ENCODE measurements at regions not wholly inside any gene's neighbourhood (a gene's known extent, or its start where the extent isn't known, plus 50 kb on each side); places are given as distances from the start of the nearest gene placed in this dataset.

DNA sequence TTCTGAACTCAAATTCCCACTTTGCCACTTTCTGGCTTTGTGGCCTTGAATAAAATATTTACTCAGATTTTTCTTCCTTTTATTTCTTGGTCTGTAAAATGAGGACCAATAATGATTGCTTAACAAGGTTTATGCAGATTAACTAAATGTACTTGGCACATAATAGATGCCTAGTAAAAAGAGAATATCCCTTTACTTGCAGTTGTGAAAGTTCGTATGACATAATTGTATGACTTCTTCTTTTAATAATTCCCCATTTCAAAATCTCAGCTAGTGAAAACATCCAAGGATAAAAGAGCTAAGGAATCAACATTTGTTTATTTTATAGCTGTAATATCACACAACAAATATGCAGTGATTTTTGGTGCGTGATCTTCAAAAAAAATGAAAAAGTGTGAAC, 215.6 kb upstream of the ATP2B1 start:
- DNase-seq (ENCODE audit: low read depth in 2 of 2), result no peak

DNA sequence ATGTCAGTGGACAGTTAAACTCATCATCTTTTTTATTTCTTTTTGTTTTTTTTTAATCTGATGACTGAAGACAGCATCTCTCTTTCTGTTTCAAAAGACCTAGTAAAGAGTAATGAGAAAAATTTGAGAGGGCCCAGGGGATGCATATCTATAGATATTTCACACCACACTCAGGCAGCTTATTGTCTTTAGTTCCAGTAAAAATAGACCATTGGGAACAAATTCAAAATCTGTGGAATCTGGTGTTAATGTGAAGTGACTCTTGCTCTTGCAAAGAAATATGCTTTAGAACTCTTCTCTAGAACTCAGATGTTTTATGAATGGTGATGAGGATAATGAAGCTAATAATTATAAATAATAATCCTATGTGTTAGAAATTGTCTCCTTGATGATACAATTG, 214.5 kb upstream of the ATP2B1 start:
- no peak for DNase-seq (ENCODE audit: low read depth in 2 of 2)

DNA sequence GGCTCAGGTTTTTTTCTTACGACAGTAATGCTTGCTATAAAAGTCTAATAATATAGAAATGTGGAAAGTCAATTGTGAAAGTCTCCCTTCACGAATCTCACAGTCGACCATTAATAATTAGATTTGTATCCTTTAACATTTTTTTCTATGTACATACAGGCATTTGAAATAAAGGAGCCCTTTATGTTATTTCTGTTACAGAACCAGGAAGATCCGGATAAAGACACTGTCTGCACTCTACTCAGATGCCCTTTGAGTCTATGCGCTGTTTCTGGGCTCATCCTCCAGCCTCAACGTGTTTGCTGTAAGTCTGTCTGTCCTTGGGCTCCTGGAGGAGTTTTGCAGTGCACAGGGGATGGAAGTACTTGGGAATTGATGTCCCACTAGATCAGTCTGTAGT, 212.2 kb upstream of the ATP2B1 start:
- DNase-seq (ENCODE audit: low read depth in 2 of 2), result no peak

DNA sequence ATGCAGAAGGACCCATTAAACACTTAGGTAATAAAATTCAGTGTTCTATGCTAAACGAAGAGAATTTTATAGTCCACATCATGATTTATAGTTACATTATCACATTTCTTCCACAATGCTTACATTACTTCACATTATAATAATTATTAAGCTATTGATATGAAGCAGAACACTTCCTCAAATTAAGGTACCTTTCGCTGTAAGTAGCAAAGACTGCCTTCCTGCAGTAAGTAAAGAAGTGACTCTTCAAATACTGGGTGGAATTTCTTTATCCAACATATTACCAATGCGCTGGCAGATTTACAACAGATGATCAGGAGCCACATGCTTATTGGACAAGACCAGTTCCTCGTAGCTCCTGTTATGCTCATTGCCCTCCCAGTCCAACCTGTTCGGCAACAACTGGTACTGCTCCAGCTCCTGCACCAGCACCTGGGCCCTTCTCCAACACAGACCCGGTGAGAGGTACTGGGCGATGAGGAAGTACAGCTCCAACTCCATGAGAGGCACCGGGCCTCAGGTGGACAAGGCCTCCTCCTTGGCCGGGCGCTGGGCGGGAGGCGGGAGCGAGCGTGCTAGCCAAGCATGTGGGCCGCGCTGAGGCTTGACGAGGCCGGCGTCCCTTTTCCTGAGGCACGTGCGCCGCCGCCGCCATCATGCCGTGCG, 210.7 kb upstream of the ATP2B1 start:
- DNase-seq (ENCODE audit: low read depth in 2 of 2), result no peak

DNA sequence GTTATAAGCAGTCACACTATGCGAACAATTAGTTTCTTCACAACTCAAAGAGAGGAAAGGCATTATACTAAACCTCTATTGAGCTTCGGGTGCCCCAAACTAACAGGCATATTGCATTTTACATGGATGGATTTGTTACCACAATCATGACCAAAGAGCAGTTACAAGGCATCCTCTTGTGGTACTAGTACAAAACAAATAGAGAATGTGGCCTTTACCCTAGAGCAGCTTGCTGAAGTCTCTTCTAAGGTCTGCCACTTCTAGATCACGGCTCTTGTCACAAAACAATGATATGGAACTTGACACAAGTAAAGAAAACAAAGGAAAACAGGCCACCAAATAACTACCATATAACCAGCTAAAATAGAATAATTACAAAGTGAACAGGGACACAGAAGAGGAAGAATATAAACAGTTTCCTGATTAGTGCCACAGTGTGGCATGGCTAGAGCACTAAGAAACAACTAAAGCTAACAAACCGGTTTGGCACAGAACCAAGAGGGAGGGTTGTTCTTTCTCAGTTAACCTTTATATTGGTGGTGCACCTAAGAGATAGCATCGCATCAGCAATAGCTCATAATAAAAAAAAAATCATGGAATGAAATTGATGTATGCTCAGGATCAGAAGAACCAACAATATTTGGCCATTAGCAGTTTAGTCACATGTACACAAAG, 209.7 kb upstream of the ATP2B1 start:
- no peak for DNase-seq (ENCODE audit: low read depth in 2 of 2)

DNA sequence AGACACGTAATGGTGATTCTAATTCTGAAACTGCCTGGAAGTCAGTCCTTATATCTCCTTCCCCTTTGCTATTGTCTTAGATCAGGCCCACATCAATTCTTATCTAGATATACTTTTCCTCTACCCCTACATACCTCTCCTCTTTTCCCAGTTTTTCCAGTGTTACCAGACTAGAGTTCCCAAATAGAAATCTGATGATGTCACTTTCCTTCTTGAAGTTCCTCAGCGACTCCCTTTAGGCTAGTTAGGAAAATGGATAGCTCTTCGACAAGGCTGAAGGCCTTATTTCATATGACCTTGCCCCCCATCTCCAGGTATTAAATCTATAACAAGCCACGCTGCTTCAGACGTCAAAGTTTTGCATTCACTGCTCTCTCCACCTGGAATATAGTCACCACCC, 201.1 kb upstream of the ATP2B1 start:
- no peak for DNase-seq (ENCODE audit: low read depth in 2 of 2)

DNA sequence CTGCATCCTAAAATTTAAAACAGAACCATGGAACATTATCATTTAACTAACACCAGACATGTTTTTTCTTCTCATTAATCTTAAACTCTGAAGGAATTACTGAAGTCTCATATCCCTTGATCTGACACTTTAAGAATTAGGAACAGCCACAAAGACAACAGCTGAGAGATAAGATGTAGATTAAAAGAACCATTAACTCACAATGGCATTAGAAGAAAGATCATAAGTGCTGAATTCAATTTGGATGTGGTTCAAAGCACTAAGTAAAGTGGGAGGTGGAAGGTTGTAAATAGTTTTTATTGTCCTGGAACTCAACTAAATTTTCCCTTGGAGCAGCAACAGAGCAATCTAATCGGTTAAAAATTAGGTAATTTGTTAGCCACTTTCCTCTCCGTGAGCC, 199.0 kb upstream of the ATP2B1 start:
- no peak for DNase-seq (ENCODE audit: low read depth in 2 of 2)

DNA sequence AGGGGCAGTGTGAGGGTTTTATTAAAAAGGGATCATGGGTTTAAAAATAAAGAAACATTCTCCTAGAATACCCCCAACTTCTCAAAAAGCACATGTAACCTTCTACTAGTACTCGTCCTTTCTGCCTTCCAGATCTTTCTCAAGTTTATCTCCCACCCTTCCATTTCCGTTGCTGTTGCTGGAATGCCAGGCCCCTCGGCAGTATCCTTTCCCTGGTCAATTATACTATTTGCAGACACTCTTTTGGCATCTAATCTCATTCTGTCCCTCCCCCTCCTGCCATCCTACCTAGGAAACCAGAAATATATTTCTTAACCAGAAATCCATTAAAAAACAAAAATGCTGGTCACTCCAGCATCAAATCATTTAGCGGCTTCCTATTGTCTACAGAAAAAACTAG, 198.2 kb upstream of the ATP2B1 start:
- DNase-seq (ENCODE audit: low read depth in 2 of 2), result no peak

DNA sequence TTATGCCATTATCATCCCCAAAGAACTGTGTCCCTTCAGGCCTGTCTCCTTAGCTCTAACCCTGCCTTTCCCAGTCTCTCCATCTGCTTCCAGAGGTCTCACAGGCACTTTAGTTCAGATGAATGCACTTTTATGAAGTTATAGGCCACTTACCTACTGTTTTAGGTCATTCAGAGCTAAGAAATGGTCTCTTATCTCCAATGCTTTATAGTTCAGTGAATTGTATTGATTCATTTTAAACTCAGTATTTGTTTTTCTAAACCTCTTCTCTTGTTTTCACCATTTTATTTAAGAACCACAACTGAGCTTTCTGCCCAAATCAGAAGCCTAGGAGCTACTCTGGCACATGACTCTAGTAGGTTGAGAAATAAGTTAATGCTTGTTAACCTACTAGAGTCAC, 197.5 kb upstream of the ATP2B1 start:
- DNase-seq (ENCODE audit: low read depth in 2 of 2), result no peak

DNA sequence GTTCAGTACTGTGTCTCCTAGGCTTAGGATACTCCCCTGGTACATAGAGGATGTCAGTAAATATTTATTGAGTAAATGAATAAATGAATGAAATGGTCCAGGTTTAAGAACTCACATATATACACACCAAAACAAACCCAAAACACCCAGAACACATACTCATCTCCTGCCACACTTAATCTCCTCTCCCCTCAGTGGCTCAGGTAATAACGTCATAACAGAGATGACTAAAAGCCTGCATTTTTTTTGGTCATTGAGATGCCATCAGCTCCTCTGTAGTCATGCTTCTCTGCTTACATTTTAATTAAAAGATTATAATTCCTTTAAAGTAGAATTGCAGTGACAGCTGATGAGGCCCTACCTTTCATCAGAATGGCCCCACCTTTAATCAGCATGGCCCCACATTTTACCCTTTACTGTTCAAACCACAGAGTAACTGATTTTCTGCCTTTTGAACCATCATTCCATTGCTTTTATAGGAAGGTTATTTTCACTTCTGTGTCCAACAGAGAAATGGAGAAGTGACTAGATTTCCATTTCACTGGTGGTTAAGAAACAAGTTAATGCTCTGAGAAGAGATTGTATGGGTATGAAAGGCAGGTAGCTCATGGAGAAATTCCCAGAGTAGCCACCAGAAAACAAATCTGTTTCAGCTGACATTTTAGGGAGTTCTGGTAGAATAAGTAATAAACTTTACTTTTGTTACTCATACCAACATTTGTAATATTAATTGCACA, 193.4 kb upstream of the ATP2B1 start:
- DNase-seq (ENCODE audit: low read depth in 2 of 2), result no peak

DNA sequence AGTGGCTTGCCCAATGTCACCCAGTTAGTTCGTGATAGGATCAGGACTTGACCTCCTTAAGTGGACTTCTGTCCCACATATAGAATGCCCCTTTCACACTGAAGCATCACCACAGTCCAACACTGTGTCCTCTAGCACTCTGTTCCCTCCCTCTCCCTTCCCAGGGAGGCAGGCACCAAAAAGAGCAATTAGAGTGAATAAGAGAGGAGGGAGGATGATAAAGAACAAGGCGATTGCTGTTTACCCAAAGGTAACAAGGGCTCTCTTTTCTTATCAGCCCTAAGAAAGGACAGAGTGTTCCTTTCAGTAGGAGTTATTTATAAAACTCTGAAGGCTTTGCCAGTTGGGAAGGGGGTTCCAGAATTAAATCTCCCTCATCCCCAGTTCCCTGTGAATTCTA, 192.7 kb upstream of the ATP2B1 start:
- no peak for DNase-seq (ENCODE audit: low read depth in 2 of 2)

DNA sequence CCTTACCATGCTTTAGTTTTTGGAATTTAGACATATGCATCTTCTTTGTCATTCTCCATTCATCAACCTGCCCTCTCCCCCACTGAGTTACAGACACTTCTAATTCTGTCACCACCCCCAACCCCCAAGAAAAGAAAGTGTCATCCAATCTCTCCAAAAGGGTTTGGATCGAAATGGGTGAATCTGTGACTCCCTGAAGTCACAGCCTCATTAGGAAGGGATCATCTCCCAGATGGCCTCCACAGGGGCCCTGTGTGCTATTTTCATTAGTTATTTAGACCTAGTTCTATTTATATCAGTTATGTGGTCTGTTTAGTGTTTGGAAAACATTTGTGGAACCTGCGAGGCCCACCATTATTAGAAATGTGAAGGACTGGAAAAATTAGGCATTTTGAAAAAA, 191.0 kb upstream of the ATP2B1 start:
- no peak for DNase-seq (ENCODE audit: low read depth in 2 of 2)

DNA sequence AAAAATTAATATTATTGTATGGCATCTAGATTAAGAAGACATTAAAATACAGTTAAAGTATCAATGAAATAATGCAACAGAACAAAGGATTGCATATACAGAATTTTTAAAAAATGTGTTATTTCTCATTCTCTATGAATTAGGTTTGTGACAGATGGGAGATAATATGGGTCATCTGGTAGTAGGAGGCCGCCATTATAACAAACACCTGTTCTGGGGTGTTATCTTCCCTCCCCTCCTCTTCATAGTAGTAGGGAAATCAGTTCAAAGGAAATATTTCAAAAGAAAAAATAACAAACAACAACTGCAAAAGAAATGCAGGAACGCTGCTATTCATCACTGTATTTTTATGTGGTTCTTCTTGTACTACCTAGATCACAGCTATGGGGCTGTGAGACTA, 187.0 kb upstream of the ATP2B1 start:
- DNase-seq (ENCODE audit: low read depth in 2 of 2), result no peak

DNA sequence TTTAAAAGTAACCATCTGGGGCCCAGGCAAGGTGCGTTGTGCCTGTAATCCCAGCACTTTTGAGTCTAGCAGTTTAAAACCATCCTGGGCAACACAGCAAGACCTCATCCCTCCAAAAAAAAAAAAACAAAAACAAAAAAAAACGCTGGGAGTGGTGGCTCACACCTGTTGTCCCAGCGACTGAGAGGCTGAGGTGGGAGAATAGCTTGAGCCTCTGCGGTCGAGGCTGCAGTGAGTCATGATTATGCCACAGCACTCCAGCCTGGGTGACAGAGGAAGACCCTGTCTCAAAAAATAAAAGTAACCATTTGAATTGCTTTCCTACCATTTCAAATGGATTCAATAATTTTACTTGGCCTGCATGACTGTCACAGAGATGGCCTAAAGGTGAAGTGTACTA, 186.5 kb upstream of the ATP2B1 start:
- no peak for DNase-seq (ENCODE audit: low read depth in 2 of 2)

DNA sequence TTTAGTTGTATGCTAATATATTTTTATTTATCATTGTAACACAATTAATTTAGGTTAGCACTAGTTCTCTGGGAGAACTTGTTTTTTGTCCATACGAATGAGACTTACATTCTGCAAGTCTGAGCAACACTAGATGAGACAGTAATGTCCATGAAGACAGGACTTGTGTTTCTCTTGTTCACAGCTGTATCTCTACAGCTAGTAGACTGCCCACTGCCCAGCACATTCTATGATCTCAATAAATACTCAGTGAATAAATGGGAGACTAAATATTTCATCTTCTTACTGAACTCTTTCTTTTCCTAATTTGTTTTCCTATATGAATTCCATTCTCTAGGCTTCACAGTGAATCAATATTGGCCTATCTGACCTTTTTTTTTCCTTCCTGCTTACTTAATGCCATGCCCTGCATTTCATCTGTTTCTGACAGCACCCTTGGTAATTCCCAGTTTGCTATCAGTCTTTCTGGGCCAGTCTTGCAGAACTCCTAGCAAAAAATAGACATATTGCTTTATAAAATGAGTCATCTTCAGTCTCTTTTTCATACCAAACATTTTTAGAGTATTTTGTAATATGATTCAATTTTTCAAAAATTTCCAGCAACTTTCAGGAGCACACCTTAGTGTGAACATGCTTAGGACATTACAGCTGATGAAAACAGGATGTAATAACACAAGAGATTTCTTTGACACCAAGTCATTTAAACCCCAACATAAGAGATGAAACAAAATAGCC, 185.5 kb upstream of the ATP2B1 start:
- DNase-seq (ENCODE audit: low read depth in 2 of 2), result no peak

DNA sequence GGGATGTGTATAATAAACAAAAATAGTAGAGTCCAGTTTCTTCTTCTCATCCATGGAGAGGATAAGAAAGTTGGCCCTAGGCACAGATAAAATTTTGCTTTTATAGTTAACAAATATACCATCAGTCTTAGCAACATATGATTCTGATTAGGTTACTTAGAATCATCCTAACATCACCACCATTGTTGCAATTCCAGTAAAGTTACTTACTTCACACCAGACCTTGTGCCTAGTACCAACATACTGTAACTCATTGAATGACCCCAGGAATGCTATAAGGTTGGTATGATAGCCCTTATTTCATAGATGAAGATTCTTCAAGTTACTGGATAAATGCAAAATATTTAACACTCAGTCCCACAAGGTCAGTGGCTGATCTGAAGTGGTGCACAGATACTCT, 183.8 kb upstream of the ATP2B1 start:
- DNase-seq (ENCODE audit: low read depth in 2 of 2), result no peak

DNA sequence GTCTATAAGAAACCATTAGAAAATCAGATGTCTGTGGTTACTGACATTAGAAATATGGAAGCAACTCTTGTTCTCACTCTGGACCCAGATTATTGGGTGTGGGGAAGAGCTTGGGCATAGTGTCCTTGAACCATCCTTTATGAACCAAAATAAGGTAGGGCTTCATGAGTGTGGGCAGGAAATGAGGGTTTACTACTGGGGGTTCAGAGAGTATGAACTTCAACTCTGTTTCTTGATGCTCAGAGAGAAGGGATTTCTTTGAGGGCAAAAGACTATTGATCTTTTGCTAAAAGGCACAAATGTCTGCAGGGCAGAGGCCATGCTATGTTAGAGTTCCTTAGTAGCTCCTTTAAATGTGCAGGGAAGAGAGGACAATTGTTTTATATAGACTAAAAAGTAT, 183.3 kb upstream of the ATP2B1 start:
- DNase-seq (ENCODE audit: low read depth in 2 of 2), result no peak

DNA sequence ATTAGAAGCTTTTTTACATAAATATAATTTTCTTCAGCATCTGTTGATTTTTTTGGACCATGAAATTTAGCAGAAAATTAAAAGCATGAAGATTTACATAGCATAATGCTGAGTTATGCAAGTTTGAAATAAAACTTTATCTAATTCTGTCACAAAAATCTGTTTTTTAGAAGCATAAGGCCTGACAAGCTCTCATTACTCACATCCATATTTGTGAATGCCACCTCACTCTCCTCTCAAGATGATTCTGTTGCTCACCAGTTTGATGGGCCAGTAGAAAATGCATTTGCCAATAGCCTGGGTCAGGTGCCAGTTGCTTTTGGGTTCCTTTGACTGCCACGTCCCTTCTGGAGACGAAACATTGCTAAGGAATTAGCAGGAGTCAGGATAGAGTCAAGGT, 181.5 kb upstream of the ATP2B1 start:
- DNase-seq (ENCODE audit: low read depth in 2 of 2), result no peak

DNA sequence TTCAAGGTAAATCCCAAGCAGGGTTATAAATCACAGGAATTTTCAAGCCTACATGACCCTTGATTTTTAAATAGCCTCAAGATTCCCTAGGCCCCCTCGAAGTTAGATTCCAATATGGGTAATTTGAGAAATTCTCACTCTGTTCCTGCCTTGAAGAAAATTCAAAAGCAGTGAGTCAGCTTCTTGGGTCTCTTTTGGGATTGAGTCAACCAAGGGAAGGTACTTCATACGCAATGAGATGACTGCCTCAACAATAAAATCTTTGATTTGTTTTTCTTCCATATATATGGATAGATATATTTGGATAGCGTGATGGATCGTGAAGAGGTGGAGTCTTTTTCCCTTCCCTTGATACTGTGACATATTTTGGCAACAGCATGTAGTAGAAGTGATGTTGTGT, 180.4 kb upstream of the ATP2B1 start:
- no peak for DNase-seq (ENCODE audit: low read depth in 2 of 2)

DNA sequence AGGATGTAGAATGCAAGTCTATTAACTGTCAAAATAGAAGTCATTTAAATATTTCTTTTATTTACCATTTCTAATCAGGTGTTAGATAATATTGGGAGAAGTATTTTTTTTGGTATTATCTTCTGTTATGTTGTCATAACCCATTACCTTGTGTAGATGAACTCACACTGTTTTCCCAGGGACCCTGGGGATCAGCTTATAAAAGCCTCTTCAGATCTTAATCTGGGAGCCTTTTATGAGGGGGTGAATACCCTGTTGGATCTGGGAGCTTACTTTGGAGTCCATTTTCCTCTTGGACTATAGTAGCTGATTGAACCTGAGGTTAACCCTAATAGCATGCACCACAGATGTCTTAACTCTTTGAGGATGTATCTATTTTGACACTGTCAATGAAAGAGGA, 176.3 kb upstream of the ATP2B1 start:
- DNase-seq (ENCODE audit: low read depth in 2 of 2), result no peak

DNA sequence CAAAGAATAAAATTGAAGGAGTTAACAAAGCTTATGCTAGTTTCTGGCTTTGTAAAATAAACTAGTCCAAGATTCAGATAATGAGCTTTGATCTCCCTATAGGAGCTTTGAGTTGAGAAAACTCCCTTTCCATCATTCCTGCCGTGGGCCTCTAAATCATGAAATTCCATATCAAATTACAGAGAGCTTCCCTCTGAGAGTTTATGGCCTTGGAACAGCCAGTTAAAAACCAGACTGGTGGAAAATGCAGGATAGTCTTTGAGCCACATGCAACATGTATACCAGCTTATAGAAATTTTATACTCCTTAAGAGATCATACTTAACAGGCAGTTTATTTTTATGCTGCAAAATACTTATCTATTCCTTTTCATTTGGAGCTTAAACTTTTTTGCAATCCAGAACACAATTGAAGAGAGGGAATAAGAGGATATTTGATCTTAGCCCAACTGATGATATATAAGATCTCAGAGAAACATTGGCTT, 175.8 kb upstream of the ATP2B1 start:
- DNase-seq (ENCODE audit: low read depth in 2 of 2), result no peak

DNA sequence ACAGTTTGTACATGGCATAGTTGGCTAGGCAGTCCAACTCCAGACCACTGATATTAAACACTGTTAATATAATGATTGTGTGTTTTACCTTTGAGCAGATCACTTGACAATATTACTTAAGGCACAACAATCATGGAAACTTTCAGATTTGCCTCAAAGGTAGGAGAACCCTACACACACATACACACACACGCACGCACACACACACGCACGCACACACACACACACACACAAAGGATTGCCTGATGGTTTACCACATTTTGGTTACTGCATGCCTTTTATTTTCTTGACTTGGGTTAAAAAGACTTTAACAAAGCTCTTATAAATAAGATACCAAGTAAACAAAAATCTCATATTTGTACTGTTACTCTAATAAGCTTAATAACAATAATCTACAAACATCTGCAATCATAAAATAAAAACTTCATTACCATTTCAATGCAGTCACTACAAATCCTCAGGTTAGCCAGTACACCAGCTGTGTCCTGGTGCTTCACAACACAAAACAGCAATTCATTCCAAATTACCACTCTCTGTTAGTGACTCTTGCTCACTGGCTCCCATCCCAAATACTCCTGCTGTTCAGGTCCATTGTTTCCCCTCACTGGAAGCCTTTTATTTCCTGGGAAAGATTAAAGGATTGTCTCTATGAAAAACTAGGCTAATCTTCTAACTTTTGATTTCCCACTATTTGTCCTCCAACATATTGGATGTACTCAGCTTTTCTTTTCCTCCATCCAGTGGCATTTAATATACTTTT, 175.2 kb upstream of the ATP2B1 start:
- no peak for DNase-seq (ENCODE audit: low read depth in 2 of 2)

Measured in stimulated activated CD4-positive, alpha-beta T cell treated with anti-CD3 and anti-CD28 coated beads, Interleukin-12 subunit alpha, Interleukin-12 subunit beta, amount 100 ng/mL, for 24 hours (primary cell).